IPS-18a (cell line): ENCODE measurements at regions not wholly inside any gene's neighbourhood (a gene's known extent, or its start where the extent isn't known, plus 50 kb on each side); places are given as distances from the start of the nearest gene placed in this dataset.
"Not testable (repeated sequence)": the region's sequence is repeated elsewhere in the genome, so short reads cannot be mapped to it uniquely, and the experiment has no call there.

Experiments used
- H3K27ac ChIP-seq: one replicate; pipeline ENCODE4 v1.5.1; 2013; ENCODE audit warnings: low read length
- H3K27me3 ChIP-seq: one replicate; pipeline ENCODE4 v1.6.1; 2013; ENCODE audit warnings: mild to moderate bottlenecking, low read length; ENCODE audit not compliant: control insufficient read depth, insufficient read depth
- H3K36me3 ChIP-seq: one replicate; pipeline ENCODE4 v1.6.1; 2013; ENCODE audit warnings: low read depth, low read length; ENCODE audit not compliant: control insufficient read depth
- H3K4me1 ChIP-seq: one replicate; pipeline ENCODE4 v1.6.1; 2013; ENCODE audit warnings: low read depth, low read length; ENCODE audit not compliant: control insufficient read depth
- H3K4me3 ChIP-seq: one replicate; pipeline ENCODE4 v1.5.1; 2013; ENCODE audit warnings: low read length
- H3K9ac ChIP-seq: one replicate; pipeline ENCODE4 v1.6.1; 2013; ENCODE audit warnings: mild to moderate bottlenecking, low read length, moderate library complexity
- H3K9me3 ChIP-seq: one replicate; pipeline ENCODE4 v1.6.1; 2013; ENCODE audit warnings: low read depth, low read length; ENCODE audit not compliant: control insufficient read depth

- Histone ChIP-seq H3K27me3 (no peaks in the 10 kb centered on the region), H3K27ac (no peak overlapping the region), H3K4me3 (no peak overlapping the region)
Measured at GRCh38 chr15:98347001-98347400, 301.3 kb upstream of the IGF1R start.

GRCh38 chr15:98347866-98348265 is 300.5 kb upstream of the IGF1R start:
- H3K9ac ChIP-seq: no peak overlapping the region
- no peaks in the 10 kb centered on the region for H3K9me3 ChIP-seq
- H3K36me3 ChIP-seq: no peaks in the 10 kb centered on the region
- H3K4me1 ChIP-seq: no peaks in the 10 kb centered on the region
- no peak overlapping the region for H3K4me3 ChIP-seq
- H3K27me3 ChIP-seq: no peaks in the 10 kb centered on the region
- no peak overlapping the region for H3K27ac ChIP-seq

More at GRCh38 chr15:98347001-98347400, 301.3 kb upstream of the IGF1R start:
- H3K9me3 ChIP-seq: no peaks in the 10 kb centered on the region
- no peaks in the 10 kb centered on the region for H3K4me1 ChIP-seq
- H3K36me3 ChIP-seq: no peaks in the 10 kb centered on the region
- H3K9ac ChIP-seq: no peak overlapping the region

GRCh38 chr15:98350276-98350675 is 298.1 kb upstream of the IGF1R start:
- no peaks in the 10 kb centered on the region for H3K36me3 ChIP-seq
- no peak overlapping the region for H3K4me3 ChIP-seq
- H3K27ac ChIP-seq: no peak overlapping the region
- no peak overlapping the region for H3K9ac ChIP-seq
- H3K9me3 ChIP-seq: no peaks in the 10 kb centered on the region
- H3K27me3 ChIP-seq: no peaks in the 10 kb centered on the region
- no peaks in the 10 kb centered on the region for H3K4me1 ChIP-seq

- not testable (repeated sequence) for H3K4me3 ChIP-seq, H3K27me3 ChIP-seq, H3K9ac ChIP-seq, H3K9me3 ChIP-seq, H3K27ac ChIP-seq, H3K4me1 ChIP-seq, H3K36me3 ChIP-seq
Measured at GRCh38 chr15:98358274-98358673, 290.1 kb upstream of the IGF1R start.

- Histone ChIP-seq H3K4me1 (no peaks in the 10 kb centered on the region), H3K27ac (no peak overlapping the region), H3K36me3 (no peaks in the 10 kb centered on the region), H3K27me3 (no peaks in the 10 kb centered on the region), H3K9ac (no peak overlapping the region), H3K9me3 (no peaks in the 10 kb centered on the region), H3K4me3 (no peak overlapping the region)
Measured at GRCh38 chr15:98358971-98359370, 289.4 kb upstream of the IGF1R start.

- no peak overlapping the region for H3K4me3 ChIP-seq
- H3K27me3 ChIP-seq: no peaks in the 10 kb centered on the region
Measured at GRCh38 chr15:98363416-98363815, 284.9 kb upstream of the IGF1R start.

GRCh38 chr15:98363955-98364354 is 284.4 kb upstream of the IGF1R start:
- H3K4me1 ChIP-seq: no peaks in the 10 kb centered on the region
- H3K9me3 ChIP-seq: no peaks in the 10 kb centered on the region
- no peak overlapping the region for H3K27ac ChIP-seq
- H3K27me3 ChIP-seq: no peaks in the 10 kb centered on the region
- H3K36me3 ChIP-seq: no peaks in the 10 kb centered on the region
- H3K9ac ChIP-seq: no peak overlapping the region
- no peak overlapping the region for H3K4me3 ChIP-seq

More at GRCh38 chr15:98363416-98363815, 284.9 kb upstream of the IGF1R start:
- Histone ChIP-seq H3K4me1 (no peaks in the 10 kb centered on the region), H3K27ac (no peak overlapping the region), H3K36me3 (no peaks in the 10 kb centered on the region), H3K9ac (no peak overlapping the region), H3K9me3 (no peaks in the 10 kb centered on the region)

- Histone ChIP-seq H3K4me3 (no peak overlapping the region), H3K9ac (no peak overlapping the region), H3K27me3 (no peaks in the 10 kb centered on the region)
Measured at GRCh38 chr15:98369081-98369716, 279.1 kb upstream of the IGF1R start.

GRCh38 chr15:98375513-98376340 is 272.6 kb upstream of the IGF1R start:
- no peaks in the 10 kb centered on the region for H3K4me1 ChIP-seq
- H3K27me3 ChIP-seq: no peaks in the 10 kb centered on the region
- H3K27ac ChIP-seq: no peak overlapping the region
- no peaks in the 10 kb centered on the region for H3K9me3 ChIP-seq
- H3K36me3 ChIP-seq: no peaks in the 10 kb centered on the region
- no peak overlapping the region for H3K9ac ChIP-seq
- H3K4me3 ChIP-seq: no peak overlapping the region

More at GRCh38 chr15:98369081-98369716, 279.1 kb upstream of the IGF1R start:
- no peak overlapping the region for H3K27ac ChIP-seq
- no peaks in the 10 kb centered on the region for H3K9me3 ChIP-seq
- H3K36me3 ChIP-seq: no peaks in the 10 kb centered on the region
- H3K4me1 ChIP-seq: no peaks in the 10 kb centered on the region

GRCh38 chr15:98380721-98381120 is 267.6 kb upstream of the IGF1R start:
- no peaks in the 10 kb centered on the region for H3K4me1 ChIP-seq
- H3K27ac ChIP-seq: no peak overlapping the region
- H3K36me3 ChIP-seq: no peaks in the 10 kb centered on the region
- H3K9me3 ChIP-seq: no peaks in the 10 kb centered on the region
- H3K27me3 ChIP-seq: no peaks in the 10 kb centered on the region
- H3K9ac ChIP-seq: no peak overlapping the region
- H3K4me3 ChIP-seq: no peak overlapping the region

- H3K4me3 ChIP-seq: no peak overlapping the region
- no peaks in the 10 kb centered on the region for H3K4me1 ChIP-seq
- H3K9me3 ChIP-seq: no peaks in the 10 kb centered on the region
- no peak overlapping the region for H3K27ac ChIP-seq
- no peaks in the 10 kb centered on the region for H3K36me3 ChIP-seq
- no peaks in the 10 kb centered on the region for H3K27me3 ChIP-seq
- no peak overlapping the region for H3K9ac ChIP-seq
Measured at GRCh38 chr15:98381446-98381845, 266.9 kb upstream of the IGF1R start.

GRCh38 chr15:98382139-98382538 is 266.2 kb upstream of the IGF1R start:
- H3K27ac ChIP-seq: no peak overlapping the region

More at GRCh38 chr15:98382139-98382538, 266.2 kb upstream of the IGF1R start:
- H3K9ac ChIP-seq: no peak overlapping the region
- no peaks in the 10 kb centered on the region for H3K9me3 ChIP-seq
- no peaks in the 10 kb centered on the region for H3K27me3 ChIP-seq
- H3K36me3 ChIP-seq: no peaks in the 10 kb centered on the region
- no peaks in the 10 kb centered on the region for H3K4me1 ChIP-seq
- no peak overlapping the region for H3K4me3 ChIP-seq
